ENCODE measurements at regions not wholly inside any gene's neighbourhood (a gene's known extent, or its start where the extent isn't known, plus 50 kb on each side); places are given as distances from the start of the nearest gene placed in this dataset.

- Mint-ChIP-seq H3K27ac (no peak overlapping the region), H3K4me1 (ENCODE audit: low read depth) (no peaks in the 10 kb centered on the region), H3K9me3 (peaks cover 2% of the 10 kb centered on the region), H3K36me3 (ENCODE audit: low read depth) (no peaks in the 10 kb centered on the region), H3K4me3 (no peak overlapping the region), H3K27me3 (no peaks in the 10 kb centered on the region)
- Histone ChIP-seq H3K27ac (ENCODE audit: low read depth in 1 of 2, low read length in 2 of 2) (no peak overlapping the region), H3K36me3 (ENCODE audit: insufficient read depth, low read length) (no peaks in the 10 kb centered on the region), H3K4me1 (ENCODE audit: insufficient read depth, low read length) (no peaks in the 10 kb centered on the region), H3K9me3 (ENCODE audit: control insufficient read depth in 1 of 2, insufficient read depth in 1 of 2, low read length in 2 of 2) (no peaks in the 10 kb centered on the region), H3K4me3 (ENCODE audit: low read length) (no peak overlapping the region), H3K27me3 (ENCODE audit: control insufficient read depth in 1 of 2, insufficient read depth in 2 of 2, low read length in 2 of 2) (peaks cover 0 to 10% of the 10 kb centered on the region in 2 experiments)
- ATAC-seq (ENCODE audit: poor library complexity) (no peak), DNase-seq (no peak)
- ChIA-PET CTCF (no interaction called here), POLR2A (no interaction called here)
- no peak for TF ChIP-seq CTCF (IDR thresholded peaks at IDR 0.05)
- intact Hi-C loops (cut with DNase I, micrococcal nuclease): no loop called here
Measured at GRCh38 chr3:23710555-23710954, 95.2 kb upstream of the UBE2E1 start.

DNA sequence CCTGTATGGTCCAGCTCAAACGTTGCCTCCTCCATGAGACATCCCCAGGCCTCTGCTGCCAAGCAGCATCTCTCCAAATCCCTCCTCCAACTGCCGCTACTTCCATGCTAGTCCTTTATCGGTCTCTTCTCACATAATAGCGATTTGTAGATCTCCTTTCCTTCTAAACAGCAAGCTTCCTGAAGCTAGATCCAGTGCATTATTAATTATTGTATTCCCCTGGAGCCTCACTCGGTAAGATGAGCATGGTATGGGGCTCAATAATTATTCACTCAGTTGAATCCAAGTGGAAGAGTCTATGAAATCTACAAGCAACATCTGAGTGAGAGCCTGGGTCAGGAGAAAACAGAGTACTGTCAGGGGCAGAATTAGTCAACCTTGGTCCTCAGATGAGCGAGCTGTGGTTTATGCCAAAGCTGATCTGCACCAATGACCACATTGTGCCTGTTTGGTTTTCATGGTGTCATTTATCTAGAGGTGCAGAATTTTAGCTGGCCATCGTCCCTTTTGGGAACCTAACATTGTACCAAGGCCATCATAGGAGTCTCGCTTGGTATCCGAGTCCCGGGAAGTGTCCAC, 93.8 kb upstream of the UBE2E1 start:
- DNase-seq (no peak), ATAC-seq (ENCODE audit: poor library complexity) (no peak)
- no peaks in the 10 kb centered on the region for H3K4me1 ChIP-seq (ENCODE audit: insufficient read depth, low read length)
- Mint-ChIP-seq H3K36me3 (ENCODE audit: low read depth) (no peaks in the 10 kb centered on the region), H3K27ac (no peak overlapping the region), H3K4me1 (ENCODE audit: low read depth) (no peaks in the 10 kb centered on the region), H3K9me3 (peaks cover 3% of the 10 kb centered on the region), H3K27me3 (no peaks in the 10 kb centered on the region), H3K4me3 (no peak overlapping the region)
- no peak overlapping the region for H3K4me3 ChIP-seq (ENCODE audit: low read length)
- H3K27me3 ChIP-seq (ENCODE audit: control insufficient read depth in 1 of 2, insufficient read depth in 2 of 2, low read length in 2 of 2): peaks cover 0 to 10% of the 10 kb centered on the region in 2 experiments
- ChIA-PET CTCF (no interaction called here), POLR2A (no interaction called here)
- intact Hi-C loops (cut with DNase I, micrococcal nuclease): no loop called here
- no peaks in the 10 kb centered on the region for H3K9me3 ChIP-seq (ENCODE audit: control insufficient read depth in 1 of 2, insufficient read depth in 1 of 2, low read length in 2 of 2)
- H3K27ac ChIP-seq (ENCODE audit: low read depth in 1 of 2, low read length in 2 of 2): no peak overlapping the region
- TF ChIP-seq CTCF (IDR thresholded peaks at IDR 0.05): no peak
- no peaks in the 10 kb centered on the region for H3K36me3 ChIP-seq (ENCODE audit: insufficient read depth, low read length)

- ChIA-PET POLR2A (no interaction called here), CTCF (no interaction called here)
- intact Hi-C loops (cut with DNase I, micrococcal nuclease): no loop called here
- peaks cover 3% of the 10 kb centered on the region for H3K9me3 Mint-ChIP-seq
- no peak overlapping the region for H3K4me3 Mint-ChIP-seq
- no peaks in the 10 kb centered on the region for H3K36me3 Mint-ChIP-seq (ENCODE audit: low read depth)
- DNase-seq: no peak
- Histone ChIP-seq H3K9me3 (ENCODE audit: control insufficient read depth in 1 of 2, insufficient read depth in 1 of 2, low read length in 2 of 2) (no peaks in the 10 kb centered on the region), H3K36me3 (ENCODE audit: insufficient read depth, low read length) (no peaks in the 10 kb centered on the region), H3K4me1 (ENCODE audit: insufficient read depth, low read length) (no peaks in the 10 kb centered on the region), H3K27ac (ENCODE audit: low read depth in 1 of 2, low read length in 2 of 2) (no peak overlapping the region), H3K4me3 (ENCODE audit: low read length) (no peak overlapping the region), H3K27me3 (ENCODE audit: control insufficient read depth in 1 of 2, insufficient read depth in 2 of 2, low read length in 2 of 2) (peaks cover 0 to 6% of the 10 kb centered on the region in 2 experiments)
- ATAC-seq (ENCODE audit: poor library complexity): no peak
- no peaks in the 10 kb centered on the region for H3K27me3 Mint-ChIP-seq
- no peaks in the 10 kb centered on the region for H3K4me1 Mint-ChIP-seq (ENCODE audit: low read depth)
- no peak overlapping the region for H3K27ac Mint-ChIP-seq
- TF ChIP-seq CTCF (IDR thresholded peaks at IDR 0.05): no peak
Measured at GRCh38 chr3:23712656-23713559, 92.8 kb upstream of the UBE2E1 start.
